Gastrocnemius medialis (tissue), 4 donors: ENCODE measurements at regions not wholly inside any gene's neighbourhood (a gene's known extent, or its start where the extent isn't known, plus 50 kb on each side); places are given as distances from the start of the nearest gene placed in this dataset.

Experiments used
- CTCF ChIP-seq, 5 experiments: fragments of 450-650 bp in 3 of 5; fragments of 200-600 bp in 2 of 5; sonication (generic) in 2 of 5; IDR thresholded peaks in 4 of 5; conservative IDR thresholded peaks in 1 of 5; 1 replicate in 4 of 5; 2 replicates in 1 of 5; pipeline ENCODE4 v1.5.1; 2016 to 2019; ENCODE audit warnings: antibody characterized with exemption in 5 of 5, mild to moderate bottlenecking in 3 of 5, moderate library complexity in 3 of 5
- POLR2A ChIP-seq, 2 donors: fragments of 450-650 bp; IDR thresholded peaks; one replicate each; pipeline ENCODE4 v1.6.1; 2017; ENCODE audit warnings: antibody characterized with exemption in 2 of 2, mild to moderate bottlenecking in 2 of 2, moderate library complexity in 2 of 2

GRCh38 chr9:82445556-82445955 lies 457.0 kb downstream of the SPATA31D1 start:
- TF ChIP-seq POLR2A (IDR thresholded peaks at IDR 0.05), result no peak
- no peak for TF ChIP-seq CTCF (IDR thresholded peaks at IDR 0.05 in 4 of 5, conservative IDR thresholded peaks at IDR 0.05 in 1 of 5)
